ENCODE measurements at regions not wholly inside any gene's neighbourhood (a gene's known extent, or its start where the extent isn't known, plus 50 kb on each side); places are given as distances from the start of the nearest gene placed in this dataset.
"Not testable (repeated sequence)": the region's sequence is repeated elsewhere in the genome, so short reads cannot be mapped to it uniquely, and the experiment has no call there.

- DNase-seq (ENCODE audit: low read depth, low spot score); H3K9ac ChIP-seq (ENCODE audit: low read length); H3K4me2 ChIP-seq (ENCODE audit: low read length); H3K27me3 ChIP-seq (ENCODE audit: insufficient read depth, low read length); POLR2A ChIA-PET; ATAC-seq; BruUV-seq (replicated peaks); intact Hi-C loops (cut with micrococcal nuclease); H3K9me3 ChIP-seq (ENCODE audit: control insufficient read depth in 1 of 2, insufficient read depth in 1 of 2, low read depth in 1 of 2, low read length in 2 of 2); H2AFZ ChIP-seq (ENCODE audit: low read depth, low read length, poor library complexity, severe bottlenecking); H3K36me3 ChIP-seq (ENCODE audit: control insufficient read depth in 1 of 2, insufficient read depth in 2 of 2, low read length in 2 of 2); H3K27ac ChIP-seq (ENCODE audit: low read depth, low read length); H3K4me1 ChIP-seq (ENCODE audit: control insufficient read depth in 1 of 2, insufficient read depth in 2 of 2, low read length in 2 of 2); H3K4me3 ChIP-seq (replicated peaks in 1 of 2; ENCODE audit: low read depth in 1 of 2, low read length in 2 of 2); H4K20me1 ChIP-seq (ENCODE audit: insufficient read depth); H3K79me2 ChIP-seq (ENCODE audit: insufficient read depth, low read length); RAD21 ChIA-PET (ENCODE audit: low non-redundant PET in 1 of 2, low total read pairs in 2 of 2, uncharacterized antibody in 2 of 2, unreplicated experiment in 2 of 2); CTCF ChIA-PET; H3K9me2 ChIP-seq (ENCODE audit: insufficient read depth): not testable (repeated sequence)
These were observed 74.1 kb upstream of the PTHLH start for GRCh38 chr12:28046600-28046999.

GRCh38 chr12:28050606-28051005 is 78.1 kb upstream of the PTHLH start:
- H3K4me3 ChIP-seq (replicated peaks in 1 of 2; ENCODE audit: low read depth in 1 of 2, low read length in 2 of 2), result no peak overlapping the region
- H3K4me2 ChIP-seq (ENCODE audit: low read length), result no peak overlapping the region
- no peak overlapping the region for H3K27ac ChIP-seq (ENCODE audit: low read depth, low read length)
- intact Hi-C loops (cut with micrococcal nuclease), result no loop called here
- no peak overlapping the region for H2AFZ ChIP-seq (ENCODE audit: low read depth, low read length, poor library complexity, severe bottlenecking)
- no peaks in the 10 kb centered on the region for H3K79me2 ChIP-seq (ENCODE audit: insufficient read depth, low read length)
- H4K20me1 ChIP-seq (ENCODE audit: insufficient read depth), result no peaks in the 10 kb centered on the region
- no peak overlapping the region for H3K9ac ChIP-seq (ENCODE audit: low read length)
- CTCF ChIA-PET, result no interaction called here
- peaks cover 0 to 3% of the 10 kb centered on the region in 2 experiments; a peak in 1 of 4 replicates for H3K9me3 ChIP-seq (ENCODE audit: control insufficient read depth in 1 of 2, insufficient read depth in 1 of 2, low read depth in 1 of 2, low read length in 2 of 2)
- no TSS peak for BruUV-seq (replicated peaks)
- no peak for DNase-seq (ENCODE audit: low read depth, low spot score)
- H3K27me3 ChIP-seq (ENCODE audit: insufficient read depth, low read length), result no peaks in the 10 kb centered on the region
- no peaks in the 10 kb centered on the region for H3K9me2 ChIP-seq (ENCODE audit: insufficient read depth)
- no peaks in the 10 kb centered on the region for H3K4me1 ChIP-seq (ENCODE audit: control insufficient read depth in 1 of 2, insufficient read depth in 2 of 2, low read length in 2 of 2)
- POLR2A ChIA-PET, result no interaction called here
- RAD21 ChIA-PET (ENCODE audit: low non-redundant PET in 1 of 2, low total read pairs in 2 of 2, uncharacterized antibody in 2 of 2, unreplicated experiment in 2 of 2), result no interaction called here
- ATAC-seq, result no peak
- H3K36me3 ChIP-seq (ENCODE audit: control insufficient read depth in 1 of 2, insufficient read depth in 2 of 2, low read length in 2 of 2), result no peaks in the 10 kb centered on the region
- TF ChIP-seq MAX (IDR thresholded peaks at IDR 0.05) (no peak), JUND (IDR thresholded peaks at IDR 0.05) (no peak), EZH2 (IDR thresholded peaks at IDR 0.05) (no peak), ZFX (IDR thresholded peaks at IDR 0.05) (no peak), POLR2A (IDR thresholded peaks at IDR 0.05; ENCODE audit: borderline replicate concordance, extremely low read depth, insufficient read depth, insufficient read length) (no peak), FOSL1 (IDR thresholded peaks at IDR 0.05; ENCODE audit: low read depth) (no peak), SIN3A (IDR thresholded peaks at IDR 0.05; ENCODE audit: low read depth) (no peak), CBX3 (IDR thresholded peaks at IDR 0.05; ENCODE audit: low read depth) (no peak), SRF (IDR thresholded peaks at IDR 0.05; ENCODE audit: low read depth) (no peak), EGR1 (IDR thresholded peaks at IDR 0.05; ENCODE audit: low read depth) (no peak), SP1 (IDR thresholded peaks at IDR 0.05; ENCODE audit: low read depth) (no peak), POLR2AphosphoS5 (IDR thresholded peaks at IDR 0.05; ENCODE audit: low read depth, low read length) (no peak), EZH2phosphoT487 (IDR thresholded peaks at IDR 0.05; ENCODE audit: borderline replicate concordance) (no peak), CEBPB (IDR thresholded peaks at IDR 0.05; ENCODE audit: low read depth) (no peak), REST (IDR thresholded peaks at IDR 0.05; ENCODE audit: low read depth) (no peak), CTCF (IDR thresholded peaks at IDR 0.05 in 2 of 3, conservative IDR thresholded peaks at IDR 0.05 in 1 of 3; ENCODE audit: borderline replicate concordance in 1 of 3, insufficient read depth in 1 of 3, low read depth in 2 of 3, low read length in 2 of 3) (no peak), ELF1 (IDR thresholded peaks at IDR 0.05; ENCODE audit: borderline replicate concordance, low read depth) (no peak), ZNF274 (IDR thresholded peaks at IDR 0.05; ENCODE audit: low read depth, low read length) (no peak)

All from HCT116 (cell line).